Choroid plexus epithelial cell (primary cell): ENCODE measurements at regions not wholly inside any gene's neighbourhood (a gene's known extent, or its start where the extent isn't known, plus 50 kb on each side); places are given as distances from the start of the nearest gene placed in this dataset.

Experiments
- DNase-seq: peaks from one replicate; pipeline ENCODE4 v3.0.0-alpha.2; 2010; ENCODE audit warnings: low read depth
- H3K4me3 ChIP-seq: 2 replicates; pipeline ENCODE4 v1.5.1; 2011; ENCODE audit warnings: low read depth, mild to moderate bottlenecking, control low read depth, low read length, moderate library complexity
- CTCF ChIP-seq: conservative IDR thresholded peaks from 2 replicates; pipeline ENCODE4 v1.5.1; 2011; ENCODE audit warnings: low read depth, mild to moderate bottlenecking, control low read depth, inconsistent platforms, low read length, moderate library complexity

- TF ChIP-seq CTCF, result no peak
- DNase-seq, result no peak
- no peak overlapping the region for H3K4me3 ChIP-seq
These were observed 263.3 kb downstream of the SLC16A7 start for GRCh38 chr12:59859171-59859510.

DNA sequence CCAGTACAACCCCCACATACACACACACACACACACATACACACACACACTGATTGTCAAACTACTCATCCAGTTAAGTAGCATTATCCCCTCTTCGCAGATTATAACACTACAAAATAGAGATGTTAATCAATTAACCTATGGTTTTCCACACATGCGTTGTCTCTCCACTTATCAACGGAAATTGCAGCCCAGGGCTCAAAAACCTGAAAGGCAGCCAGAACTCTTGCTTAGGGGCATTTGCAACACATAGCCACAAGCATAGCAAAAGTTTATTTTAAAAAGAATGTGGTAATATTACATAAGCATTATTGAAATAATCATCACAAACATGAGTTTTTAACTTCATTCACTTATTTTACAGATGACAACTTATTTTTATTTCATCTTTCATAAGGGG lies 265.8 kb downstream of the SLC16A7 start:
- H3K4me3 ChIP-seq, result no peak overlapping the region
- TF ChIP-seq CTCF, result no peak
- peak; percentile 5 for DNase-seq

DNA sequence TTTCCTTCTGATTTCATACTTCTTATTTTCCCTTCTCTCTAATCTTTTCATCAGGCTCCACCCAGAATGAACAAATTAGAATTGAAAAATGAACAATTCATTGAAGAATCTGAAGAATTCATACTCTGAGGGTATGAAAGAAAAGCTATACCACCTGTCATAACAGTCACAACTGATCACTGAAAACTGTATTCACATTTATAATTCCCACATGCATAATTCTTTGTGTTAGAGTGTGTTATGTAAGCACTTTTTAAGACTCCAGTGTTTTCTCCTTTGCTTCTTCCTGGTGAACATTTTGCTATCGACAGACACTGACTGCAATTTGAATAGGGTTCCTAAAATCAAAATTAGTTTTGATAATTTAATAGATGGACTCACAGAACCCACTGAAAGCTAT lies 271.2 kb downstream of the SLC16A7 start:
- TF ChIP-seq CTCF, result no peak
- no peak for DNase-seq

GRCh38 chr12:59867689-59868088 lies 271.9 kb downstream of the SLC16A7 start:
- H3K4me3 ChIP-seq, result no peak overlapping the region
- no peak for TF ChIP-seq CTCF
- no peak for DNase-seq

More for the DNA sequence above, 271.2 kb downstream of the SLC16A7 start:
- H3K4me3 ChIP-seq, result no peak overlapping the region

DNA sequence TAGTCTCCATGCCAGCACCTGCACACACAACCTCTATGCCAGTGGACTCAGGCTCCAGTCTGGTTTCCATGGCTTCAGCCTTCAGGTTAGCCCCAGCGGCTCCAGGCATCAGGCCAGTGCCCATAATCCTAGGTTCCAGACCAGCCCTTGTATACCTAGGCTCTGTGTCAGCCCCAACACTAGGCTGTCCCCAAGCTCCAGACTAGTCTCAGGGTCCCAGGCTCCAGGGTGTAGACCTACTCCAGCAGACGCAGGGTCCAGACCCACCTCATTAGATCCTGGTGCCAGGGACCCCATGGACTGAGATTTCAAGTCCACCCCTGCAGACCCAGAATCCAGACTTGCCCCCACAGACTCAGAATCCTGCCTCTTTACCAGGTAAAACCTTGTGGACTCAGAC lies 275.9 kb downstream of the SLC16A7 start:
- no peak for DNase-seq
- H3K4me3 ChIP-seq, result no peak overlapping the region
- no peak for TF ChIP-seq CTCF

DNA sequence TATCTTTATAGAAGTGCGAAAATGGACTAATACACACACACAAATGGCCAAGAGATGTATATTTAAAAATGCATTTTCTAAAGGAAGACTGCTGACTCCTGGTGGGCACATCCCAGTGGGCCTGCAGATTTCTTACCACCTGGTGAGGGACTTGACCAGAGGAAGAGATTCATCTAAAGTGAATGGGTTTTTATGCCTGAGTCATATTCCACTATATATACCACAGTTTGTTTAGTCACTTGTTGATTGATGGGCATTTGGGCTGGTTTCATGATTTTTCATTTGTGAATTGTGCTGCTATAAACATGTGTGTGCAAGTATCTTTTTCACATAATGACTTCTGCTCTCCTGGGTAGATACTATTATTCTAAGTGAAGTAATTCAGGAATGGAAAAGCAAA lies 277.3 kb downstream of the SLC16A7 start:
- no peak for TF ChIP-seq CTCF
- DNase-seq, result no peak

GRCh38 chr12:59874781-59875180 lies 279.0 kb downstream of the SLC16A7 start:
- TF ChIP-seq CTCF, result no peak
- no peak overlapping the region for H3K4me3 ChIP-seq
- DNase-seq, result peak; percentile 1

More for the DNA sequence above, 277.3 kb downstream of the SLC16A7 start:
- no peak overlapping the region for H3K4me3 ChIP-seq
